Activated naive CD8-positive, alpha-beta T cell treated with anti-CD3 and anti-CD28 coated beads, Interleukin-2, amount 50 U/mL, for 24 hours (primary cell): ENCODE measurements at regions not wholly inside any gene's neighbourhood (a gene's known extent, or its start where the extent isn't known, plus 50 kb on each side); places are given as distances from the start of the nearest gene placed in this dataset.
"Not testable (repeated sequence)": the region's sequence is repeated elsewhere in the genome, so short reads cannot be mapped to it uniquely, and the experiment has no call there.

ENCODE experiments used
- ATAC-seq: fragments of 150-1000 bp; cut with Tn5 transposase; one replicate; pipeline ENCODE4 v1.10.0; 2021
- DNase-seq: peaks from one replicate; pipeline ENCODE4 v3.0.0; 2021
- H3K27ac Mint-ChIP-seq: one replicate; pipeline ENCODE4 v1.8.0; 2021; ENCODE audit warnings: mild to moderate bottlenecking, mixed read lengths
- H3K27me3 Mint-ChIP-seq: one replicate; pipeline ENCODE4 v1.8.0; 2021; ENCODE audit warnings: mixed read lengths
- H3K36me3 Mint-ChIP-seq: one replicate; pipeline ENCODE4 v1.8.0; 2021; ENCODE audit warnings: low read depth, mixed read lengths
- H3K4me1 Mint-ChIP-seq: one replicate; pipeline ENCODE4 v1.8.0; 2021; ENCODE audit warnings: mixed read lengths
- H3K4me3 Mint-ChIP-seq: one replicate; pipeline ENCODE4 v1.8.0; 2021; ENCODE audit warnings: mild to moderate bottlenecking, moderate library complexity, mixed read lengths
- H3K9me3 Mint-ChIP-seq: one replicate; pipeline ENCODE4 v1.8.0; 2021; ENCODE audit warnings: mixed read lengths

DNA sequence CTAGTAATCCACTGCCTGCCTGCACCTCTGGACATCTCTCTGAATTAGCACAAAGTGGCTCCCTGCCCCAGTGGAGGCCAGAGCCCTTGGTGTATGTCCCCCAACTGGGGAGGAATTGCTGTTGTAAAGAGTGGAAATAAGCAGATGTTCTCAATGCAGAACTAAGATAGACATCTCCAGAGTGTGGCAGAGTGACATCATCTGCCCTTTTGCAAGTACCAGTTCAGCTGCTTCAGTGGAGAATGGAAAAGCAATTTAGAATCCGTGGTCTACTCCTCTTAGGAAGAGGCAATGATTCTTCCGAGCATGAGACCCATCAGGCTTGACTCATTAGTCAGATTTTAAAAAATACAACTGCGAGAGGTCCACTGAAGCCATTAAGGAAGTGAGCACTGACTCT is 1512.0 kb upstream of the GOT2 start:
- Mint-ChIP-seq H3K4me3 (no peak overlapping the region), H3K36me3 (no peaks in the 10 kb centered on the region), H3K9me3 (peaks cover 4% of the 10 kb centered on the region), H3K27me3 (no peaks in the 10 kb centered on the region), H3K27ac (no peak overlapping the region), H3K4me1 (no peaks in the 10 kb centered on the region)
- ATAC-seq (no peak), DNase-seq (no peak)

DNA sequence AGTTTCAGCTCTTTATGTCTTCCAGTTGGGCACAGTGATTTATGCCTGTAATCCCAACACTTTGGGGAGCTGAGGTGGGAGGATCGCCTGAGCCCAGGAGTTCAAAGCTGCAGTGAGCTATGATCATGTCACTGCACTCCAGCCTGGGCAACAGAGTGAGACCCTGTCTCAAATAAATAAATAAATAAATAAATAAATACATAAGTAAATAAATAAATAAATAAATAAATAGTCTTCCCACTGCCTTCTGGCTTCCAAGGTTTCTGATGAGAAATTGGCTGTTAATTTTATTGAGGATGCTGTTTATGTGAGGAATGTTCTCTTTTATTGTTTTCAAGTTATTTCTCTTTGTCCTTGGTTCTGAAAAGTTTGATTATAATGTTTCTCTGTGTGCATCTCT is 1507.6 kb upstream of the GOT2 start:
- Mint-ChIP-seq H3K36me3 (no peaks in the 10 kb centered on the region), H3K4me1 (no peaks in the 10 kb centered on the region), H3K27ac (no peak overlapping the region), H3K9me3 (peaks cover 12% of the 10 kb centered on the region), H3K27me3 (no peaks in the 10 kb centered on the region), H3K4me3 (no peak overlapping the region)
- ATAC-seq (no peak), DNase-seq (no peak)

DNA sequence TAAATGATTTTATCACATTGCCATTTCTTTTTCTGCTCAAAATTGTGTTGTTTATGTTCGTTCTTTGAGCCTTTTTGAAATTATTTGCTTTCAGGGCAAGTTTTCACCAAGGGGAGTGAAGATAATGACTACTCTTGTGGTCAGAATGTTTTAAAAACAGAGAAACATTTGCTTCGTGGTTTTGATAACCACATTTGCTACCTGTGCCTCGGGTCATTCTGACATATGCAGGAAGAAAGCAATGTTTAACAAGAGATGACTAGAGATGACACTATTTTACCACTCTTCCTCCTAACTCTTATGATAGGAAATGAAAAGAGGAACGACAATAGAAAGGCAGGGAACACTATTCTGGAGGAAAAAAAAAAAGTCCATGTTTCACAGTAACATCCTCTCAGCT is 1496.5 kb upstream of the GOT2 start:
- Mint-ChIP-seq H3K27me3 (no peaks in the 10 kb centered on the region), H3K4me3 (no peak overlapping the region), H3K36me3 (no peaks in the 10 kb centered on the region), H3K9me3 (peaks cover 24% of the 10 kb centered on the region), H3K4me1 (no peaks in the 10 kb centered on the region), H3K27ac (no peak overlapping the region)
- no peak for ATAC-seq
- DNase-seq: no peak

DNA sequence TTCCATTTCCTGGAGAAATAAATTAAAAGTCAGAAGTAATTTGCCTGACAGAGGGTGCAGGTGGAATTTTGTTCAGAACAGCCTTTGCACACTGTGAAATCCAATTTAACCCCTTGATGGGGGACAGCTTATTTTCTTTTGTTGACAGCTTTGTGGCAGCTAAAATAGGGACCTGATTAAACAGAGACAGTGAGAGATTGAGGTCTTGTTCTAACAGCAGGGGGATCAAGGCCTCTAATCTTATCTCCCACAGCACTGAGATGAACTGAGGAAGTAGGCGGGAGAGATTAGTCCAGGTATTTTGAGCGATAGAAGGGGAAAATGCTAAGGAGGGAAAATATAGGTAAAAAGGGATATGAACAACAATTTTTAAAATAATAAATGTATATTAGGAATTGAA is 1491.4 kb upstream of the GOT2 start:
- Mint-ChIP-seq H3K27me3 (no peaks in the 10 kb centered on the region), H3K4me3 (no peak overlapping the region)
- ATAC-seq: no peak

DNA sequence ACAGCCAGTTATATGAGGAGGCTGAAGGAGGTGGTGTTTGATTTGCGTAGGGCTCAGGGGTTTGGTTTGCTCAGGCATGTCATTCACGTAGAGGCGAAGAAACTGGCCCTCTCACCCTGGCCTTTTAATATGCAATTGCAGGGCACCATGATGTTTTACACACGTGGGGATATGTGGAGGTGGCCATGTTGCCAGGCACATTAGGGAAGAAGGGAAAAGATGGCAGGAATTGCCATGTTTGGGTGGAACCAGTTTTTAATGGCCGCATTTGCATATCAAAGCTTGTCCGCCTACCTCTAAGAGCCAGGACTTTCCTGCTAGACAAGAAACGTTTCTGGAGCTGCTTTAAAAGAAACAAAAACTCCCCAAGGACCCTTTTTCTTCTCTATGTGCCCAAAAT is 1483.7 kb upstream of the GOT2 start:
- Mint-ChIP-seq H3K36me3 (no peaks in the 10 kb centered on the region), H3K27ac (no peak overlapping the region), H3K9me3 (peaks cover 9% of the 10 kb centered on the region), H3K4me1 (no peaks in the 10 kb centered on the region), H3K27me3 (no peaks in the 10 kb centered on the region), H3K4me3 (no peak overlapping the region)
- no peak for DNase-seq
- ATAC-seq: no peak

More for the DNA sequence above, 1491.4 kb upstream of the GOT2 start:
- H3K4me1 Mint-ChIP-seq: no peaks in the 10 kb centered on the region
- no peak for DNase-seq
- H3K27ac Mint-ChIP-seq: no peak overlapping the region
- no peaks in the 10 kb centered on the region for H3K36me3 Mint-ChIP-seq
- peaks cover 14% of the 10 kb centered on the region for H3K9me3 Mint-ChIP-seq

DNA sequence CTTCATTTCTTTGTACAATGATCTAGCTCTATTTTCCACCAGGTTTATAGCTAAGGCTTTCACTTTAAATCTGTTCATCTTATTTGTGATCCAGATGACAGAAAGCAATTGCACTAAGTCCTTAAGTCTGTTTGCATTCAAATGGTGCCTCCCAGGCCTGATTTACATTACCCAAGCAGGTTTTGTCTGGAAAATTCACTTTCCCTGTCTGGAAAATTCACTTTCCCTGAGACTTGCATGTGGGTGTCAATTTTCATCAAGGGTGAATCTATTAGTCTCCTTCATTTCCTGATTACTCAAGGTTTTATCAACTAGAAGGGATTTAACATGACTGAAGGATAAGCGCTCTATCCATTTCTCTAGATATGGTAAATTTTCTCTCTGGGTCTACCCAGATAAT is 1480.2 kb upstream of the GOT2 start:
- ATAC-seq (no peak), DNase-seq (no peak)
- Mint-ChIP-seq H3K9me3 (peaks cover 14% of the 10 kb centered on the region), H3K27me3 (no peaks in the 10 kb centered on the region), H3K36me3 (no peaks in the 10 kb centered on the region), H3K27ac (no peak overlapping the region), H3K4me1 (no peaks in the 10 kb centered on the region), H3K4me3 (no peak overlapping the region)

DNA sequence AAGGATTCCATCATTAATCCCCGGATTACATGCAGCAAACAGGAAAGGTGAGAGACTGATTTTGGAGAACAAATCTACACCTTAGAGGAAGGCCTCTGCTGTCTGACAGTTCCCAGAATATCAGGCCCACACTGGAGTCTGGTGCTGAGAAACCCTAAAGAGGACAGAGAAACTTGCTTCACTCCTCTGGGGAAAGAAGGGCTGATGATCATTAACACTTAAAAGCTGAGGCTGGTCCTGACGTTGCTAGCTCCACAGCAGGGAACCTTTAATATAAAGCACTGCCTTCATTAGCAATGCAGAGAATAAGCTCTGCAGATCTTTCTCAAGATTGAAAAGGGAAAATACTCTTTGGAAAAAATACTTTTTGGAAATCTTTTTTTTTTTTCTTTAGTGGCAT is 1472.4 kb upstream of the GOT2 start:
- DNase-seq (no peak), ATAC-seq (no peak)
- H3K4me1 Mint-ChIP-seq: no peaks in the 10 kb centered on the region
- no peaks in the 10 kb centered on the region for H3K36me3 Mint-ChIP-seq
- no peak overlapping the region for H3K4me3 Mint-ChIP-seq
- no peaks in the 10 kb centered on the region for H3K27me3 Mint-ChIP-seq
- no peak overlapping the region for H3K27ac Mint-ChIP-seq
- peaks cover 8% of the 10 kb centered on the region for H3K9me3 Mint-ChIP-seq

DNA sequence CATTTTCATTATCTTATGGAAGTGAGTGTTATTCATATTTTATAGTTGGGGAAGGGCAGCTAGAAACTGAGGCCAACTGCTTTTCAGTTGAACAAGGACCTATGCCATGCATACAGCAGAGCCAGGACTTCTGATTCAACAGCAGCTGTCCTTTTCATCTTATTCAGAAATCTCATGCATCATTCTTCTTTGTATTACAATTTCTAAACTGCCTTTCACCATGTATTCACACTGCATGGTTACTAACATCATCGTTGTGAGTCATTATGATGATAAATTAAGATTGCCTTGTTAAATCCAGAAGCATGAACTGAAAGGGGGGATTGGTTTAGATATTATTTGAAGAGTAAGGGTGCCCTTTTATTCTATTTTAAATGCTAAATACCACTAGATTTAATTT is 1470.1 kb upstream of the GOT2 start:
- H3K4me1 Mint-ChIP-seq: no peaks in the 10 kb centered on the region
- H3K36me3 Mint-ChIP-seq: no peaks in the 10 kb centered on the region
- H3K4me3 Mint-ChIP-seq: no peak overlapping the region
- H3K27me3 Mint-ChIP-seq: no peaks in the 10 kb centered on the region
- DNase-seq (no peak), ATAC-seq (no peak)
- peaks cover 16% of the 10 kb centered on the region for H3K9me3 Mint-ChIP-seq
- H3K27ac Mint-ChIP-seq: no peak overlapping the region

DNA sequence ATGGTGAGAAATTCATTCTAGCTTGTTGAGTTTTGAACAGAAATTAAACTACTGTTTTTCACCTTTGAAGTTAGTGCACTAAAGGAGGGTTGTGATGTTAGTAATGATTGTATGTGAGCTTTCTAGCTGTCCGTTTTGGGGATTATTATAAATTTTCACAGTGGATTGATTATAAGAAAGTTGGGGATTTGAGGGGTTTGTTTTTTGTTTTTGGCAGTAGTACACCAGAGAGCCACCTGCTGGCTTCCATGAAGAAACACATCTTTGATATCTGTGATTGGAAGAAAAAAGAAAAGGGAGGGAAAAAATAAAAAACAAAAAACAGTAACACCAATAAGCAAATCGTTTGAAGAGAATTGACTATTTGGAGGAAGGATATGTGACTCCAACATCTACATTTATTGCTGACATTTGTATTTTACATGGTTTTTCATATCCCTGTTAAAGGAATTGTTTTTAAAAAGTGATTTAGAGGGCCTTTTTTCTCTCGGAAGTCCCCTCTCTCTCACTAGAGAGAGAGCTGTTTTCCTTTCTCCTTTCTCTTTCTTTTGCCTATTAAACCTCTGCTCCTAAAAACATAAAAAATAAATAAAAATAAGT is 1469.5 kb upstream of the GOT2 start:
- H3K9me3 Mint-ChIP-seq: peaks cover 19% of the 10 kb centered on the region
- DNase-seq: no peak
- ATAC-seq: no peak

DNA sequence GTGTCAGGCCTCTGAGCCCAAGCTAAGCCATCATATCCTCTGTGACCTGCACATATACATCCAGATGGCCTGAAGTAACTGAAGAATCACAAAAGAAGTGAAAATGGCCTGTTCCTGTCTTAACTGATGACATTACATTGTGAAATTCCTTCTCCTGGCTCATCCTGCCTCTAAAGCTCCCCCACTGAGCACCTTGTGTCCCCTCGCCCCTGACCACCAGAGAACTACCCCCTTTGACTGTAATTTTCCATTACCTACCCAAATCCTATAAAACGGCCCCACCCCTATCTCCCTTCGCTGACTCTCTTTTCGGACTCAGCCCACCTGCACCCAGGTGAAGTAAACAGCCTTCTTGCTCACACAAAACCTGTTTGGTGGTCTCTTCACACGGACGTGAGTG is 1466.6 kb upstream of the GOT2 start:
- H3K4me1 Mint-ChIP-seq, DNase-seq, H3K4me3 Mint-ChIP-seq, H3K36me3 Mint-ChIP-seq, H3K27me3 Mint-ChIP-seq, H3K27ac Mint-ChIP-seq, ATAC-seq: not testable (repeated sequence)
- peaks cover 17% of the 10 kb centered on the region for H3K9me3 Mint-ChIP-seq

More for the DNA sequence above, 1469.5 kb upstream of the GOT2 start:
- Mint-ChIP-seq H3K36me3 (no peaks in the 10 kb centered on the region), H3K27ac (no peak overlapping the region), H3K4me1 (no peaks in the 10 kb centered on the region), H3K4me3 (no peak overlapping the region), H3K27me3 (no peaks in the 10 kb centered on the region)

DNA sequence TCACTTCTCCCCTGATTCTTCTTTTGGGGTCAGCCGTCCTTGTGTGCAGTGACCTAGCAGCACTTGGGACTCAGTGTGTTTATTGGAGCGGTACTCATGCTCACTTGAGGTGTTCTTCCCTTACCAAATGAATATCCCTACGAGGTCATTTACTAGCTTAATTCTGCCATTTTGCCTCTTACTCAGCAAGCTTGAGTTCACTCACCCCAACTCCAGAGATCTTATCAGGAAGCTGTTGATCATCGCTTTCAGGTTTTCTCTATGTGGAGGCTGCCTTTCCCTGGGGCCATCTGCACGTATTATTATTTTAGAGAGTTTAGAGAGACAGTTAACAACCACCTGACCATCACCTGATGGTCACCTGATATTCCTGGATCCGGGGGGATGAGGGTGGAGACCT is 1466.0 kb upstream of the GOT2 start:
- Mint-ChIP-seq H3K4me3 (no peak overlapping the region), H3K36me3 (no peaks in the 10 kb centered on the region), H3K27me3 (no peaks in the 10 kb centered on the region), H3K4me1 (no peaks in the 10 kb centered on the region), H3K27ac (no peak overlapping the region), H3K9me3 (peaks cover 16% of the 10 kb centered on the region)
- ATAC-seq (no peak), DNase-seq (no peak)

DNA sequence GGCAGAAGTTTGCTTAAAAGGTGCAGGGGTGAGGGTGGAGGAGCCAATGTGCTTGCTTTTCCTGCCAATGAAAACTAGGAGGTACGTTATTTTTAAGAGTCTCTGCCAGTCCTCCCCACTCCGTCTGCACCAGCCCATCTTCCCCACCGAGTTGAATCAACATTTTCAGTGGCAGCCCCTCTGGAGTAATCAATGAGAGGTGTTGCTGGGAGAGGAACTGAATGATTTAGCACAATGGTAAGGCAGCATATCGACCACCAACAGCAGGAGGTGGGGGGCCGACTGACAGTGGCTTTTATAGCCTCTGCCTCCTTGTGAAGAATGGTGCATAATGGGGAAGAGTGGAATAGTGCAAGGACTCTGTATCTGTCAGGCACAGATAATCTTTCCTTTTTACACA is 1465.0 kb upstream of the GOT2 start:
- peaks cover 16% of the 10 kb centered on the region for H3K9me3 Mint-ChIP-seq

DNA sequence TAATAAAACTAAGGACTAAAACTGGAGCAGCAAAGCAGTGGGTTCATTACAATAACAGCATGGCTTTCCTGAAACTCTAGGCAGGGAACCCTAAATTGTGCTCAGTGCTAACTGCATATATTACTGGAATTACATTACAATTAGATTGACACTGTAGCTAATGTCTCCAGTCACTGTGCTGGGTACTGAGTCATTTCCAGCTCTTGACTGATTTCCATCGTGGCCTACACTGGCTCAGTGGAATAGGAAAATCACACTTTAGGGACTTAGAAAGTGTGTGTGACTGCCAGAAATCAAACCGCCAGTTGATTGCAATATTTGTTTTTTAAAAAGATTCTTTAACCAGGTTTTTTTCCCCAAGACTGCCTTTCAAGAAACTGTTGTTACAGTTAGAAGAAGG is 1447.4 kb upstream of the GOT2 start:
- no peaks in the 10 kb centered on the region for H3K36me3 Mint-ChIP-seq
- no peak for ATAC-seq
- no peak for DNase-seq
- H3K27ac Mint-ChIP-seq: no peak overlapping the region
- no peak overlapping the region for H3K4me3 Mint-ChIP-seq
- no peaks in the 10 kb centered on the region for H3K27me3 Mint-ChIP-seq
- no peaks in the 10 kb centered on the region for H3K4me1 Mint-ChIP-seq
- peaks cover 14% of the 10 kb centered on the region for H3K9me3 Mint-ChIP-seq

More for the DNA sequence above, 1465.0 kb upstream of the GOT2 start:
- Mint-ChIP-seq H3K27ac (no peak overlapping the region), H3K27me3 (no peaks in the 10 kb centered on the region), H3K36me3 (no peaks in the 10 kb centered on the region), H3K4me1 (no peaks in the 10 kb centered on the region), H3K4me3 (no peak overlapping the region)
- DNase-seq (no peak), ATAC-seq (no peak)

DNA sequence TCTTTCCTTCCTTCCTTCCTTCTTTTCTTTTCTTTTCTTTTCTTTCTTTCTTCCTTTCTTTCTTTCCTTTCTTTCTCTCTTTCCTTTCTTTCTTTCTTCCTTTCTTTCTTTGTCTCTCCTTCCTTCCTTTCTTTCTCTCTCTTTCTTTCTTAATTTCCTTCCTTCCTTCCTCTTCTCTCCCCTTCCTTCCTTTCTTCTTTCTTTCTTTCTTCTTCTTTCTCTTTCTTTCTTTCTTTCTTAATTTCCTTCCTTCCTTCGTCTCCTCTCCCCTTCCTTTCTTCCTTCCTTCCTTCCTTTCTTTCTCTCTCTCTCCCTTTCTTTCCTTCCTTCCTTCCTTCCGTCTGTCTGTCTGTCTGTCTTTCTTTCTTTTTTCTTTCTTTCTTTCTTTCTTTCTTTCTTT is 1446.5 kb upstream of the GOT2 start:
- ATAC-seq: no peak
- peaks cover 14% of the 10 kb centered on the region for H3K9me3 Mint-ChIP-seq
- H3K27ac Mint-ChIP-seq: no peak overlapping the region
- no peaks in the 10 kb centered on the region for H3K27me3 Mint-ChIP-seq
- no peaks in the 10 kb centered on the region for H3K4me1 Mint-ChIP-seq
- no peak overlapping the region for H3K4me3 Mint-ChIP-seq
- DNase-seq: no peak
- H3K36me3 Mint-ChIP-seq: no peaks in the 10 kb centered on the region

DNA sequence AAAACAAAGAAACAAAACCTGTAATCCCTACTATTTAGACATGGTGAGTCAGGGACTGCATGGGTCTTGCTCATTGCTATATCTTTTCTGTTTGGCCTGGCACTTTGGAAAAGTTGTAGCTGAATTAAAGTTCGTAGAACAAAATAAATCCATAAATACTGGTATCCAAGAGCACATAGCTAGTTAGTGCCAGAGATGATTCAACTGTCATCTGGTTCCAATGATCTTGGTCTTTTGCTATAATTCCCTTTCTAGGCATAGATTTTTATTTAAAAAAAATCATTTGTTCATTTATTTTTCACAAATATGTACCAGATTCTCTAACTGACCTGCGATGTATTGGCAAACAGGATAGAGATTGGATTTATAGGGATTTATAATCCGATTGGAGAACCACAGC is 1436.1 kb upstream of the GOT2 start:
- H3K9me3 Mint-ChIP-seq: peaks cover 8% of the 10 kb centered on the region
- no peak for ATAC-seq
- H3K36me3 Mint-ChIP-seq: no peaks in the 10 kb centered on the region
- H3K4me1 Mint-ChIP-seq: no peaks in the 10 kb centered on the region
- no peak for DNase-seq
- H3K27me3 Mint-ChIP-seq: no peaks in the 10 kb centered on the region
- H3K4me3 Mint-ChIP-seq: no peak overlapping the region
- no peak overlapping the region for H3K27ac Mint-ChIP-seq

DNA sequence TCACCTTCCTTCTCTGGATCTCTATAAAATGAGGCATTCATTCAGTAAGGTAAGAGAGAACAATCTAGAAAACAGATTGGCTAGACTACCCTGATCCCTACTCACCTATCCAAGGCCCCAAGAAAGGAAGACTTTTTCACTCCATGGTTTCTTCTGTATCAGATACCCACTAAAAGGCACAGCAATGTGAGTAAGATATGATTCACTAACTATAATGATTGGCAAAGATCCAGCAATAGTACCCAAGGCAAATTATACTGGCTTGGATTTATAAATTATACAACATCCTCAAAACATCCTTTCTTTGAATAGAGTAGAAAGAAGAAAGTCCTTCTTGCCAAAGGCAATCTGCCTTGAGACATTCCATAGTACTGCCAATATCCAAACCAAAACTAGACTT is 1432.0 kb upstream of the GOT2 start:
- Mint-ChIP-seq H3K4me1 (no peaks in the 10 kb centered on the region), H3K27ac (no peak overlapping the region), H3K4me3 (no peak overlapping the region), H3K36me3 (no peaks in the 10 kb centered on the region), H3K9me3 (peaks cover 4% of the 10 kb centered on the region), H3K27me3 (no peaks in the 10 kb centered on the region)
- DNase-seq (no peak), ATAC-seq (no peak)
